NCI-H226 (cell line): ENCODE measurements at regions not wholly inside any gene's neighbourhood (a gene's known extent, or its start where the extent isn't known, plus 50 kb on each side); places are given as distances from the start of the nearest gene placed in this dataset.
A peak's percentile ranks its signal among the peaks of the same experiment; 100 is the strongest.

ENCODE experiments used
- DNase-seq: peaks from one replicate; pipeline ENCODE4 v3.0.0-alpha.2; 2015

GRCh38 chr6:14444295-14444972, 326.9 kb downstream of the CD83 start:
- no peak for DNase-seq

GRCh38 chr6:14447240-14447639, 329.7 kb downstream of the CD83 start:
- no peak for DNase-seq

- DNase-seq, result no peak
Measured at GRCh38 chr6:14448246-14448645, 330.7 kb downstream of the CD83 start.

- DNase-seq, result no peak
Measured at GRCh38 chr6:14450133-14450504, 332.5 kb downstream of the CD83 start.

- DNase-seq, result no peak
Measured at GRCh38 chr6:14450578-14450977, 333.0 kb downstream of the CD83 start.

- no peak for DNase-seq
Measured at GRCh38 chr6:14451594-14452374, 334.2 kb downstream of the CD83 start.

GRCh38 chr6:14452567-14453527, 335.3 kb downstream of the CD83 start:
- DNase-seq, result no peak

- DNase-seq, result no peak
Measured at GRCh38 chr6:14453712-14454472, 336.3 kb downstream of the CD83 start.

- DNase-seq, result no peak
Measured at GRCh38 chr6:14454473-14454775, 336.9 kb downstream of the CD83 start.

- DNase-seq, result no peak
Measured at GRCh38 chr6:14455427-14455826, 337.9 kb downstream of the CD83 start.

GRCh38 chr6:14455876-14456648, 338.5 kb downstream of the CD83 start:
- DNase-seq, result no peak

- DNase-seq, result no peak
Measured at GRCh38 chr6:14456941-14457340, 339.4 kb downstream of the CD83 start.

- peak; percentile 86 for DNase-seq
Measured at GRCh38 chr6:14458669-14459266, 341.2 kb downstream of the CD83 start.

- no peak for DNase-seq
Measured at GRCh38 chr6:14459315-14459714, 341.7 kb downstream of the CD83 start.

GRCh38 chr6:14460556-14460955, 343.0 kb downstream of the CD83 start:
- no peak for DNase-seq

GRCh38 chr6:14462135-14462534, 344.6 kb downstream of the CD83 start:
- DNase-seq, result no peak

- no peak for DNase-seq
Measured at GRCh38 chr6:14462566-14462965, 345.0 kb downstream of the CD83 start.

GRCh38 chr6:14463110-14463509, 345.5 kb downstream of the CD83 start:
- no peak for DNase-seq

- peak; percentile 20 for DNase-seq
Measured at GRCh38 chr6:14464055-14464454, 346.5 kb downstream of the CD83 start.

GRCh38 chr6:14464716-14465115, 347.1 kb downstream of the CD83 start:
- no peak for DNase-seq

GRCh38 chr6:14466278-14466677, 348.7 kb downstream of the CD83 start:
- DNase-seq, result no peak

- no peak for DNase-seq
Measured at GRCh38 chr6:14467591-14467990, 350.0 kb downstream of the CD83 start.
